Progenitor cell of endocrine pancreas (in vitro differentiated cells): ENCODE measurements at regions not wholly inside any gene's neighbourhood (a gene's known extent, or its start where the extent isn't known, plus 50 kb on each side); places are given as distances from the start of the nearest gene placed in this dataset.

Experiments
- DNase-seq: peaks from one replicate; pipeline ENCODE4 v3.0.0; 2021; ENCODE audit warnings: low spot score; ENCODE audit not compliant: unreplicated experiment
- H3K27ac Mint-ChIP-seq: 2 replicates; pipeline ENCODE4 v1.8.0; 2021; ENCODE audit warnings: mild to moderate bottlenecking, moderate library complexity, mixed read lengths
- H3K27me3 Mint-ChIP-seq: 2 replicates; pipeline ENCODE4 v1.8.0; 2021; ENCODE audit warnings: mixed read lengths
- H3K36me3 Mint-ChIP-seq: 2 replicates; pipeline ENCODE4 v1.8.0; 2022; ENCODE audit warnings: mixed read lengths; ENCODE audit not compliant: insufficient read depth
- H3K4me1 Mint-ChIP-seq: 2 replicates; pipeline ENCODE4 v1.8.0; 2021; ENCODE audit warnings: low read depth, mixed read lengths
- H3K4me3 Mint-ChIP-seq: 2 replicates; pipeline ENCODE4 v1.8.0; 2021; ENCODE audit warnings: low read depth, mild to moderate bottlenecking, moderate library complexity, mixed read lengths
- H3K9me3 Mint-ChIP-seq: 2 replicates; pipeline ENCODE4 v1.8.0; 2021; ENCODE audit warnings: low read depth, mixed read lengths
- CTCF ChIP-seq: fragments of 200-600 bp; sonication (generic); IDR thresholded peaks from one replicate; pipeline ENCODE4 v1.5.0; 2021; ENCODE audit warnings: antibody characterized with exemption, mild to moderate bottlenecking; ENCODE audit not compliant: unreplicated experiment

- Mint-ChIP-seq H3K27me3 (no peaks in the 10 kb centered on the region), H3K9me3 (no peaks in the 10 kb centered on the region), H3K27ac (no peak overlapping the region), H3K36me3 (no peaks in the 10 kb centered on the region), H3K4me1 (peaks cover 12% of the 10 kb centered on the region), H3K4me3 (no peak overlapping the region)
- TF ChIP-seq CTCF: no peak
- DNase-seq: no peak
Measured at GRCh38 chr2:81249152-81249551, 944.6 kb upstream of the LRRTM1 start.

GRCh38 chr2:81247648-81248047, 943.1 kb upstream of the LRRTM1 start:
- TF ChIP-seq CTCF: no peak
- Mint-ChIP-seq H3K9me3 (no peaks in the 10 kb centered on the region), H3K4me1 (peaks cover 12% of the 10 kb centered on the region), H3K4me3 (no peak overlapping the region), H3K36me3 (no peaks in the 10 kb centered on the region), H3K27me3 (no peaks in the 10 kb centered on the region), H3K27ac (no peak overlapping the region)
- DNase-seq: no peak

GRCh38 chr2:81242501-81242900, 937.9 kb upstream of the LRRTM1 start:
- peaks cover 2% of the 10 kb centered on the region for H3K4me1 Mint-ChIP-seq
- no peaks in the 10 kb centered on the region for H3K9me3 Mint-ChIP-seq
- no peak for DNase-seq
- no peak overlapping the region for H3K27ac Mint-ChIP-seq
- no peak for TF ChIP-seq CTCF
- no peaks in the 10 kb centered on the region for H3K27me3 Mint-ChIP-seq
- H3K36me3 Mint-ChIP-seq: no peaks in the 10 kb centered on the region
- H3K4me3 Mint-ChIP-seq: no peak overlapping the region

GRCh38 chr2:81238462-81238861, 933.9 kb upstream of the LRRTM1 start:
- no peaks in the 10 kb centered on the region for H3K4me1 Mint-ChIP-seq
- no peaks in the 10 kb centered on the region for H3K36me3 Mint-ChIP-seq
- no peak for DNase-seq
- no peak for TF ChIP-seq CTCF
- no peaks in the 10 kb centered on the region for H3K9me3 Mint-ChIP-seq
- no peak overlapping the region for H3K4me3 Mint-ChIP-seq
- H3K27ac Mint-ChIP-seq: no peak overlapping the region
- H3K27me3 Mint-ChIP-seq: no peaks in the 10 kb centered on the region

- Mint-ChIP-seq H3K9me3 (no peaks in the 10 kb centered on the region), H3K36me3 (no peaks in the 10 kb centered on the region), H3K4me3 (no peak overlapping the region), H3K27ac (no peak overlapping the region), H3K27me3 (no peaks in the 10 kb centered on the region), H3K4me1 (no peaks in the 10 kb centered on the region)
- DNase-seq: no peak
- no peak for TF ChIP-seq CTCF
Measured at GRCh38 chr2:81235601-81236000, 931.0 kb upstream of the LRRTM1 start.

GRCh38 chr2:81234711-81235110, 930.2 kb upstream of the LRRTM1 start:
- TF ChIP-seq CTCF: no peak
- no peak overlapping the region for H3K27ac Mint-ChIP-seq
- no peak for DNase-seq
- H3K9me3 Mint-ChIP-seq: no peaks in the 10 kb centered on the region
- H3K4me1 Mint-ChIP-seq: no peaks in the 10 kb centered on the region
- no peaks in the 10 kb centered on the region for H3K27me3 Mint-ChIP-seq
- H3K36me3 Mint-ChIP-seq: no peaks in the 10 kb centered on the region
- H3K4me3 Mint-ChIP-seq: no peak overlapping the region
